ENCODE measurements at regions not wholly inside any gene's neighbourhood (a gene's known extent, or its start where the extent isn't known, plus 50 kb on each side); places are given as distances from the start of the nearest gene placed in this dataset.

DNA sequence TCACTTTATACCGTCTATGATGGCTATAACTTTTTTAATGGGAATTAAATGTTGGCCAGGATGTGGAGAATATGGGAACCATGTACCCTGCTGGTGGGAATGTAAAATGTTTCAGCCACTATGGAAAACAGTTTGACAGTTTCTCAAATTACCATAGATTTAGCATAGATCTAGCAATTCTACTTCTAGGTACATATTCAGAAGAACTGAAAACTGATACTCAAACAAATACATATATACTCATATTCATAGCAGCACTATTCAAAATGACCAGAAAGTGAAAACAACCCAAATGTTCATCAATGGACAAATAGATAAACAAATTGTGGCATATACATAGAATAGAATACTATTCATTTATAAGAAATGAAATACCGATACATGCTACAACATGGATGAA lies 539.4 kb downstream of the IGSF11 start:
- H2AFZ ChIP-seq = no peak overlapping the region
- CTCF ChIA-PET = no interaction called here
- no peaks in the 10 kb centered on the region for H3K27me3 ChIP-seq (ENCODE audit: insufficient read depth, low read depth)
- no peak overlapping the region for H3K4me2 ChIP-seq
- no peaks in the 10 kb centered on the region for H3K4me1 ChIP-seq (replicated peaks; ENCODE audit: insufficient read depth)
- H3K9me2 ChIP-seq (ENCODE audit: insufficient read depth) = no peaks in the 10 kb centered on the region
- no peaks in the 10 kb centered on the region for H3K36me3 ChIP-seq (ENCODE audit: low read depth)
- no peak for DNase-seq
- intact Hi-C loops (cut with micrococcal nuclease; ENCODE audit: unreplicated experiment) = no loop called here
- no peaks in the 10 kb centered on the region for H3K9me3 ChIP-seq (ENCODE audit: insufficient read depth, low read depth)
- H3F3A ChIP-seq (ENCODE audit: insufficient read depth, low read depth) = no peaks in the 10 kb centered on the region
- TF ChIP-seq EZH2 (IDR thresholded peaks at IDR 0.05; ENCODE audit: low read depth) (no peak), CTCF (conservative IDR thresholded peaks at IDR 0.05) (no peak)
- H3K4me3 ChIP-seq = no peak overlapping the region
- no peak overlapping the region for H3K27ac ChIP-seq
- no peaks in the 10 kb centered on the region for H3K79me2 ChIP-seq (ENCODE audit: low read depth)
- no peaks in the 10 kb centered on the region for H4K20me1 ChIP-seq (ENCODE audit: insufficient read depth)
- no TSS peak for BruUV-seq (replicated peaks)
- POLR2A ChIA-PET (ENCODE audit: unreplicated experiment) = no interaction called here

DNA sequence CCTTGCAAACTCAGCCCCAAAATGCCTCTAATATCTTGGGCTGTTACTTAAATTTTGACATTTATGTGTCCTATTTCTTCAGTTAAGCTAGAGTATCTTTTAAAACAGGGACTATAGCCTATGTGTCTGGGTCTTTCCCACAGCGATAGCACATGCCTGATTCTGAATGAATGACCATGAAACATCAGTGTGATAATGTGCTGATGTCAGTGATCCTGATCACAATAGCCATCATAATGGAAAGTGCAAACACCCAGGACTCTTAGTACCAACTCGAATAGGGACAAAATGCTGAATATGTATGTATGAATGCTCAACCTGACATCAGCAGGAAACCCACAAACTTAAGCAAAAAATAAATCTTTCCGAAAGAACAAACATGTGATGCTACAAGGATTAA lies 537.4 kb downstream of the IGSF11 start:
- intact Hi-C loops (cut with micrococcal nuclease; ENCODE audit: unreplicated experiment) = no loop called here
- H3F3A ChIP-seq (ENCODE audit: insufficient read depth, low read depth) = no peaks in the 10 kb centered on the region
- H3K27me3 ChIP-seq (ENCODE audit: insufficient read depth, low read depth) = no peaks in the 10 kb centered on the region
- POLR2A ChIA-PET (ENCODE audit: unreplicated experiment) = no interaction called here
- H4K20me1 ChIP-seq (ENCODE audit: insufficient read depth) = no peaks in the 10 kb centered on the region
- H3K4me1 ChIP-seq (replicated peaks; ENCODE audit: insufficient read depth) = no peaks in the 10 kb centered on the region
- no peaks in the 10 kb centered on the region for H3K79me2 ChIP-seq (ENCODE audit: low read depth)
- H3K27ac ChIP-seq = no peak overlapping the region
- no peak overlapping the region for H3K4me3 ChIP-seq
- no peaks in the 10 kb centered on the region for H3K9me3 ChIP-seq (ENCODE audit: insufficient read depth, low read depth)
- BruUV-seq (replicated peaks) = no TSS peak
- no peaks in the 10 kb centered on the region for H3K9me2 ChIP-seq (ENCODE audit: insufficient read depth)
- no peak for DNase-seq
- no peak overlapping the region for H2AFZ ChIP-seq
- CTCF ChIA-PET = no interaction called here
- no peak overlapping the region for H3K4me2 ChIP-seq
- no peak for TF ChIP-seq CTCF (conservative IDR thresholded peaks at IDR 0.05)
- no peak for TF ChIP-seq EZH2 (IDR thresholded peaks at IDR 0.05; ENCODE audit: low read depth)
- H3K36me3 ChIP-seq (ENCODE audit: low read depth) = no peaks in the 10 kb centered on the region

DNA sequence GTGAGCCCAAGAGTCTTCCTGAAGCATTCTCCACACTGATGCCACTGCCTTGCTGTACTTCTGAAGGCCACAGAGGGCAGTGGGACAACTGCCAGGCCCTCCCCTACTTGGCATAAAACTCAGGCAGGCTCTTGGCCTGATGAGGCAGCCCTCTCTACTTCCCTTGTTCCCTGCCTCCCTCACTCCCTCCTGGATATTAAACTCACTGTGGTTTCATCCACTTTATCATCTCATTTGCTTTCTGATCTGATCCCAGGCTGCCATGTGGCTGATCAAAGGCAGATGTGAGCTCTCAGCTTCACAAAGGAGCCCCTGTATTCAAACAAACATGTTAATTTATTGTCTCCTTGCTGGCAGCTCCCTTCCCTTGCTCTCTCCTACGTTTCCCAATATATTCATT lies 533.5 kb downstream of the IGSF11 start:
- H3K4me1 ChIP-seq (replicated peaks; ENCODE audit: insufficient read depth) = no peaks in the 10 kb centered on the region
- H3K79me2 ChIP-seq (ENCODE audit: low read depth) = no peaks in the 10 kb centered on the region
- no peak overlapping the region for H3K27ac ChIP-seq
- H2AFZ ChIP-seq = 0 out of 2 replicates have a peak overlapping the region, but pooled peaks have one; percentile 23
- POLR2A ChIA-PET (ENCODE audit: unreplicated experiment) = no interaction called here
- TF ChIP-seq CTCF (conservative IDR thresholded peaks at IDR 0.05) = no peak
- TF ChIP-seq EZH2 (IDR thresholded peaks at IDR 0.05; ENCODE audit: low read depth) = no peak
- CTCF ChIA-PET = interaction anchor here (0.6 kb wide), 1 partner anchor 58 kb away, joined by 3 read pairs; no protein-coding TSS in a partner anchor
- peak in 1 of 2 experiments; percentile 57 for DNase-seq
- no peaks in the 10 kb centered on the region for H4K20me1 ChIP-seq (ENCODE audit: insufficient read depth)
- H3K9me2 ChIP-seq (ENCODE audit: insufficient read depth) = no peaks in the 10 kb centered on the region; the same call in 1 of the 2 replicates
- no peak overlapping the region for H3K4me3 ChIP-seq
- no peaks in the 10 kb centered on the region for H3K36me3 ChIP-seq (ENCODE audit: low read depth)
- H3K9me3 ChIP-seq (ENCODE audit: insufficient read depth, low read depth) = no peaks in the 10 kb centered on the region
- H3K27me3 ChIP-seq (ENCODE audit: insufficient read depth, low read depth) = no peaks in the 10 kb centered on the region
- intact Hi-C loops (cut with micrococcal nuclease; ENCODE audit: unreplicated experiment) = loop anchor here (2.0 to 10.0 kb wide), 3 partner anchors 22 to 124 kb away; no protein-coding TSS in a partner anchor
- no peaks in the 10 kb centered on the region for H3F3A ChIP-seq (ENCODE audit: insufficient read depth, low read depth)
- no peak overlapping the region for H3K4me2 ChIP-seq
- BruUV-seq (replicated peaks) = no TSS peak

Data from PC-9 (cell line).